Activated T-cell treated with anti-CD3 and anti-CD28 coated beads for 48 hours (primary cell): ENCODE measurements at regions not wholly inside any gene's neighbourhood (a gene's known extent, or its start where the extent isn't known, plus 50 kb on each side); places are given as distances from the start of the nearest gene placed in this dataset.

Experiments used
- DNase-seq: peaks from one replicate; pipeline ENCODE4 v3.0.0-alpha.2; 2020; ENCODE audit warnings: low read depth

DNA sequence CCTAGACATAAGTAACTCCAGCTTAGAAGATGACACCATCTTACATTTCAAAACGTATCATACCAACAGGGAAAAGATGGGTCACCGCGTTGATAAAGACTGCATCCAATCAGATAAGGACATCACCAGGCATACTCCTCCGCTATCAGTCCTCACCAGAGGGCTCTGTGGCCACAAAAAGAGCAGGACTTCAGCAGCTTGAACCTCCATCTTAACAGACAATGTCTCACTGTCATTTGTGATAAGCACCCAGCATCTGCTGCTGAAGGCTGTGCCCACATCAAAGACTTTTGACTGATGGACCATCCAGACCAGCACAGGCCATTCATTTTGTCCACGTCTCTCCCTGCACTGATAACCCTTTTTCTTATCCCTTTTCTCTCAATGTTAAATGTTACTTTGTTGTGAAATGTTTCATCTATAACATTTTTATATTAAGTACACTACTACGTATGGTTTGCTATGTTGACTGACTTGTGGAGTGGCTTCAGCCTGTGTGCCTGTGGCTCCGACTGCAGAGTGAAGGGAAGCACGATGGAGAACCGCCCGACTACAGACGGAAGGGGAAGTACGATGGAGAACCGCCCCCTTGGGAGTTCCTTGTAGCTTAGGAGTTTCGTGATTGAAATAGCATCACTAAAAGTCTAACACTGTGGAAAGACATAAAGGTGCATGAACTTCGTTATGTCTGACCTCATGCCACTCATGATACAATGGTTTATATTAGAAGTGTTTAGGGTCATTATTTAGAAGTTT is 595.4 kb upstream of the AGA start:
- DNase-seq, result no peak

DNA sequence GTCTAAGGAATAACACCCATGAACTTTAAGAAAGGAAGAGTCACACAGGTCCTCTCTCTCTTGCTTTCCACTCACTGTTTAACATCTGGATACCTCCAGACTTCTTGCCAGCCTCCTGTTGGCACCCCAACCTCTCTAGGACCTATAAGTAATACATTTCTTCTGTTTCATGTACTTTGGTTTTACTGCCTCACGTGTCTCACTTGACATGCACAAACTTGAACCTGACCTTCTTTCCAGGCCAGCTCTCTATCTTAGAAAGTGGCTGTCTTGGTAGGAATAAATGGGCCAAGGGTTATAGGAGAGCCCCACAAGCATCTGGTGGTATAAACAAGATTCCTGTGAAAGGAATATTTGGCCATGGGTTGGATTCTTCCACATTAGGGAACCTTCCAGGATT is 614.8 kb upstream of the AGA start:
- no peak for DNase-seq

DNA sequence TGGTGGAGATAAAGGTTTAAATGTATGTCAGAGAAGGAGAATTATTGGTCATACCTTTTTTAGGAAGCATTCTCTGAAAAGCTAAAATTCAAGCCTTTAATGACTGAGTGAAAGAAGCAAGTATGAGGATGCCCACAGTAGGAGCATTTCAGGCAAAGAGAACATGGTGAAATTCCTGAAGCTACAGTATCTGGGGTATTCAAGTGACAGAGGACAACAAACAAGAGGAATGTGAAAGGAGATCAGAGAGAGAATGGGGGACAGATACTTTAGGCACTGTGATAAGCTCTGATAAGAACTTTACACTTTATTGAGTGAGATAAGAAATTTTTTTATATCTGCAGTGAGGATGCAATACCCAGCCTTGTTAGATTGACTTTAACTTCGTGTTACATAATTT is 621.3 kb upstream of the AGA start:
- DNase-seq, result no peak

DNA sequence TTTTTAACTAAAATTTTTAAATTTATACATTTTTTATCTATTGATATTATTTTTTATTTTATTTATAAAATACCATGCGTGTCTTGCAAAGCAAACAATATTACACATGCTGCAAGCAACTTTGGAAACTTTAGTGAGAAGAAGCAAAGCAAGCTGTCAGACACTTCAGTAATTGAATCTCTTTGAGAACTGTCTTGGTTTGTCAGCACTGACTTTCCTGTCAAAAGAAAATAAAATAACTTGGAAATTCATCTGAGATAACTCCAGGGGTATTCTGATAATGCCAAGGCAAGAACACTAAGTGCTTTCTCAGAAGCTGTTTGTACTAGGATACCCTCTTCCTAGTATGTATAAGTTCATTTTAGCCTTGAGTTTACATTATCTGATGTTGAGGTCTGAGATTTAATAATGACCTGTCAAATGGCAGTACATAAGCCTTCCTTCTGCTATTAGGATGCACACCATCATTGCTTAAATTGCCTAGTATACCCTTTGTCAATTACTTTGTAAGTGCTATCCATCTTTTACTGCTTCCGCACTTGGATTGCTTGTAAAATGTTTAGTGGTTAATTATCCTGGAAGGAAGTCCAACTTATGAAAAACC is 624.2 kb upstream of the AGA start:
- DNase-seq, result no peak

DNA sequence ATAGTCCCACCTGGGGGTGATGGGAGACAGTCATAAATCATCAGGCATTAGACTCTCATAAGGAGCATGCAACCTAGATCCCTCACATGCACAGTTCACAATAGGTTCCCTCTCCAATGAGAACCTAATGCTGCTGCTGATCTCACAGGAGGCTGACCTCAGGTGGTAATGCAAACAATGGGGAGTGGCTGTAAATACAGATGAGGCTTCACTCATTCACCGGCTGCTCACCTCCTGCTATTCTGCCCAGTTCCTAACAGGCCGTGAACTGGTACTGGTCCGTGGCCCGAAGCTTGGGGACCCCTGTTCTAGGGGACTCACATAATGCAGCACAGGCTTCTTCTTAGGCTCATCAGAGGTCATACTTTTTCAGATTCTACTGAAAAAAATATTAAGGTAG is 625.9 kb upstream of the AGA start:
- no peak for DNase-seq

DNA sequence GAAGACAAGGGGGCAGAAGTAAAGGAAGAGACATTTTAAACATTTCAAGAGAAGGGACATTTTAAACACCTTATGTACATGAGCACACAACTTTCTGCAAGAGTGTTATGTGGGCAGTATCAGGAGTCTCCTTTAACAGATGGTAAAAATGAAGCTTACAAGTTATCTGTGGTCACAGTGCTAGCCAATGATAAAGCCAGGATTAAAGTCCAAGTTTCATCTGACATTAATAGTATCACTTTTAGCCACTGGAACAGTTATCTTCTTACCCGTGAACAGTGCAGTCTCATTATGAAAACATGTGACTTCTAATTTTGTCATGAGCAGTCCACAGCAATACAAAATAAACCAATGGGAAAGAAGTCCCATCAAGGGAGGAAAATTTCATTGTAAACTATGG is 627.9 kb upstream of the AGA start:
- DNase-seq, result no peak

DNA sequence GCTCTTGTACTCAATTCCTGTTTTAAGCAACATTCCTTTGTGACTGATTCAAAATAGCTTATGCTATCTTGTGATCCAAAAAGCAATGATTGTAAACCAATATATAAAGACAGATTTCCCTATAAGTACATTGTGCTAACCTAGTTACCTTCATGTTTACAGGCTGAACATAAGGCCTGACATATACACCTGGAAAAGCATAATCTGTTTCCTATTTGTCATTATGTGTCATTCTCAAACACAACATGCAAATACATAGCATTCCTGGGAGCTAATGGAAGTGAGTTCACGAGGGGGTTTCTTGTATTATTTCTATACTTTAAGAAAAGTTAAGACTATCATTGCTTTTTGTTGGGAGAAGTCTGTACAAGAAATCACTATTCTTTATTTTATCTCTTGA is 638.1 kb upstream of the AGA start:
- DNase-seq, result no peak

DNA sequence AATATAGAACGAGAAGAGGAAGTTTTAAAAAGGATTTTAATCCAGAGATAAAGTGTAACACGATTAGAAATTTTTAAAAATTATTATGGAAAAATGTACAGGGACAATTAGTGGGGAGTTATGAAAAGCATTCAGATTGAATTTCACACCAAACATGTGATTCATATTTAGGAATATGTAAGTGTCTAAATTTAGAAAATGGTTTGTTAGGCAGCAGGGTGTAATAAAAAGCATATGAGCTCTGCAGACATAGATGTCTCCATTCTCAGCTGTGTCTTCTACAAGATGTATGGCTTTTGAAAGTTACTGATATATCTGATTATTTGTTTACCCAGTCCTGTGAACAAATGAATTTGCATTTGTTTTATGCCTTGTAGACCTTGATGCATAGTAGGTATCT is 638.9 kb upstream of the AGA start:
- DNase-seq, result no peak

DNA sequence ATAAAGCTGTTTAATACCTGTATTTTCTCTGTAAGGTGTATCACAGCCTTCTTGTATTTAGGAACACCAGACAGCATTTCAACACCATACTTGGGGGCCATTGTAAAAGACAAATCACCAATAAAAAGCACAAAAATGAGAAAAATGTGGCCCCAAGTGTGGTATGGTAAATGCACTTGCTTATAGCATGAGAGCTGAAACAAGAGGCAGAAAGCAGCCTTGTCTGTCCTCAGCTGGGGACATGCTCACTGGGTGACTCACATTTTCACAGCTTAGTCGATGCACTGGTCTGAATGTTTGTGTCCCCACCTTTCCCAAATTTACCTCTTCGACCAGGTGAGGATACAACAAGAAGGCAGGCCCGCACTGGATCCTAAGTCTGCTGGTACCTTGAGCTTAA is 639.7 kb upstream of the AGA start:
- no peak for DNase-seq

DNA sequence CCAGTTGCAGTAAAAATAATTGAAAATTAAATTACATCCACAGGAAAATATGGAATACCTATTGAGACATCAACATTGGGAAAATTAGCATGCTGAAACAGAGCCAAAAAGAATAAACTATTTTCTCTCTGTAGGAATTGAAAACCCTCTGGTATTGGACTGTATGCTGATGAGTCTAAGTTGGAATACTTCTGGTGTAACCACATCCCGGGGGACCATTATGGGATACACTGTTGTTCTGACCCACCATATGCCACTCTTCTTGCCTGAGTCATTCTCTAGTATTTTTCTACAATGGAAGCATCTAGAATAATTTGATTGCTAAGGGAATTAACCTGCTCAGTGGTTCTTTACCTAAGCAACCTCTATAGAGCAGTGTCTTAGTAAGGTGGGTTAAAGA is 640.7 kb upstream of the AGA start:
- no peak for DNase-seq

DNA sequence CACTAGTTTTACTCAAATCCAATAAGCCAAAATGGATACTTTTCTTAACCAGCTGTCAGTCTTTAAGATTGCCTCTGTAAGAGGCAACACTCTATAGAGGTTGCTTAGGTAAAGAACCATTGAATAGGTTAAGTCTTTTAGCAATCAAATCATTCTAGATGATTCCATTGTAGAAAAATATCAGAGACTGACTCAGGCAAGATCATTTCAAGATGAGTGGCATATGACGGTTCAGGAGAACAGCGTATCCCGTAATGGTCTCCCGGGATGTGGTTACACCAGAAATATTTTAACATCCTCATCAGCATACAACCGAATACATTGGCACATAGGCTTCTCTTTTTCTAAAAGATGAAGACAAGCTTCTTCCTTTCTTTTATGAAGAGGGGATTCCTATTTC is 641.7 kb upstream of the AGA start:
- DNase-seq, result no peak

DNA sequence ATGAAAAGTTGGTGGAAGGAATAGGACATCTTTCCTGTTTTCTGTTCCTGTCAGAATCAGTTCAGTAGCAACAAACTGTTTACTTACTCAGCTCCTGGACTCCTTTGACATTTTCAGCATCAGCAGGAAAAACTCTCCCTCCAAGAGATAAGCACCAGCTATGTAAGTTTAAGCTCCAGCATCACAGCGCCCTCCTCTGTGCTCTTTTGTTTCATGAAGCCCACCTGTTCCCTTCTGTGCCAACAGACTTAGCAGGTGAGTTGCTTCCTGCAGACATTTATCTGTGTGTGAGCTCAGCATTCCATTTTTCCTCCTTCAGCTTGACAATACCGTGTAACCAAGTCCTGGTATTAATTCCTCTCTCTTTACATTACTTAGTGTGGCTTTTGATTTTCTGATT is 644.1 kb upstream of the AGA start:
- no peak for DNase-seq

DNA sequence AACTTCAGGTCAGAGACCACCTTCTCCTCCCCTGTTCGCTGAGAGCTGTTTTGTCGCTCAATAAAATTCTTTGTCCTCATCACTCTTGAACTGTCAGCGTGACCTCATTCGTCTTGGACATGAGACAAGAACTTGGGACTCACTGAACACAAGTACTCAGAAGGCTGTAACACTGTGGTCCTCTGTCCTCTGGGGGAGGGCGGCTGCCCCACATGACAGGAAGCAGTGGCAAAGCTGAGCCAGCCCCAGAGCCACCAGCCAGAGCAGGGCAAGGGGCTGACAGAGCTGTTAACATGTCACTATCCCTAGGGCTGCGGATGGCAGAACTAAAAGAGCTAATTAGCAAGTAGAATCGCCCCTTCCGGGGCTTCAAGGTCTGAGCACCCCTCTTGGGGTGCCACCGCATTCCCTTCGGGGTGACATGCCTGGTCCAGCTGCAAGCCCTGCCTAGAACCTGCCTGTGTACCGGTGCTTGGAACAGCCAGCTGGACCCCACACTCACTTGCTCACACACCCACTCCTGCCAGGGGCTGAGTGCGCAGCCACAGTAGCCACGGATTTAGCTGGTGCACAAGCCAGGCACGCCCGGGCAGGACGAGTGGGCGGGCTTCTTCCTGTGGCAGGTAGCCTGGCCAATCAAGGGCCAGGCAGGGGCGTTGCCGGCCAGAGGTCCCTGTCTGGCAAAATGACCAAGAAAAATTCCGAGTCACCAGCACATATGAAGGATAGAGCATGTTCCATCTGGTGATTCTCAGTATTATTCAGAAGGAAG is 648.6 kb upstream of the AGA start:
- DNase-seq, result no peak

DNA sequence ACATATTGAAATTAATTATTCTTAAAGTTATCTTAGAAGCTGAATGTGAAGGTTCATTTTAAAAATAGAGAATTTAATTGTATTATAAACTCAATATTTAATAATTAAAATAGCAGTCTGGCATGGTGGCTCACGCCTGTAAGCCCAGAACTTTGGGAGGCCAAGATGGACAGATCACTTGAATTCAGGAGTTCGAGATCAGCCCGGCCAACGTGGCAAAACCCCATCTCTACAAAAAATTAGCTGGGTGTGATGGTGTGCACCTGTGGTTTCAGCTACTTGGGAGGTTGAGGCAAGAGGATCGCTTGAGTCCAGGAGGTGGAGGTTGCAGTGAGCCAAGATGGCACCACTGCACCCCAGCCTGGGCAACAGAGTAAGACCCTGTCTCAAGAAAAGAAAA is 659.9 kb upstream of the AGA start:
- no peak for DNase-seq

DNA sequence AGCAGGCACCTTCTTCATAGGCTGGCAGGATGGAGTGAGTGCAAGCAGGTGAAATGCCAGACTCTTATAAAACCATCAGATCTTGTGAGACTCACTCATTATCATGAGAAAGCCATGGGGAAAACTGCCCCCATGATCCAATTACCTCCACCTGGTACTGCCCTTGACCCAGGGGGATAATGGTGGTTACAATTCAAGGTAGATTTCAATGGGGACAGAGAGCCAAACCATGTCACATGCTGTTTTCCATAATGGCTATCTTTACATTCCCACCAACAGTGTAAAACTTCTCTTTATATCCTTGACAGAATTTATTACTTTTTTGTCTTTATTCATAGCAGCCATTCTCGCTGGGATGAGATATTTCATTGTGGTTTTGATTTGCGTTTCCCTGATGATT is 663.0 kb upstream of the AGA start:
- DNase-seq, result no peak

DNA sequence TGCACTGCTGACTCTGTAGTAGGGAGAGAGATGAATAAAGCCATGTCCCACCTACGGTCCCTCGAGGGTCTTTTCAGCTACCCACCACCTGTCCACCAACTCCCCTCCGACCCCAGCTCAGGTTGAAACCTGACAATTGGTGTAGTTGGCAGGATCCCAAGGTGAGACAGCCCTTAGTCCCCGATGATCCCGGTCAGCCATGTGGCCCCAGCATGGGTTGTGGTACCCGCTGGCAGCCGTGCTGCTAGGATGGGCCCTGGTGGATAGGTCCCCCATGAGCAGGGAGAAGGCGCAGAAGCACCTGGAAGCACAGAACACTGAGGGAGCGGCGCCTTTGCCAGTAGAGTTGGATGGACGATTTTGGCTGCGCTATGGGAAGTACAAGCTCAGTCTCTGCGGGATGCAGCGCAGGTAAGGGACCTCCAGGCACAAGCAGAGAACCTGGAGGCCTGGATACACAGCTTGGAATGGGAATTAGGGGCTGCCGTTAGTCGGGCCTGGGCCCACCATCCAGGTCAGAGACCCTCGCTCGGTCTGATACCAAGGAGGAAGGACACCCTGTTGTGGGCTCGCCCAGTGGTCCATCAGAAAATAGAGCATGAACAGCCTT is 694.6 kb upstream of the AGA start:
- no peak for DNase-seq

DNA sequence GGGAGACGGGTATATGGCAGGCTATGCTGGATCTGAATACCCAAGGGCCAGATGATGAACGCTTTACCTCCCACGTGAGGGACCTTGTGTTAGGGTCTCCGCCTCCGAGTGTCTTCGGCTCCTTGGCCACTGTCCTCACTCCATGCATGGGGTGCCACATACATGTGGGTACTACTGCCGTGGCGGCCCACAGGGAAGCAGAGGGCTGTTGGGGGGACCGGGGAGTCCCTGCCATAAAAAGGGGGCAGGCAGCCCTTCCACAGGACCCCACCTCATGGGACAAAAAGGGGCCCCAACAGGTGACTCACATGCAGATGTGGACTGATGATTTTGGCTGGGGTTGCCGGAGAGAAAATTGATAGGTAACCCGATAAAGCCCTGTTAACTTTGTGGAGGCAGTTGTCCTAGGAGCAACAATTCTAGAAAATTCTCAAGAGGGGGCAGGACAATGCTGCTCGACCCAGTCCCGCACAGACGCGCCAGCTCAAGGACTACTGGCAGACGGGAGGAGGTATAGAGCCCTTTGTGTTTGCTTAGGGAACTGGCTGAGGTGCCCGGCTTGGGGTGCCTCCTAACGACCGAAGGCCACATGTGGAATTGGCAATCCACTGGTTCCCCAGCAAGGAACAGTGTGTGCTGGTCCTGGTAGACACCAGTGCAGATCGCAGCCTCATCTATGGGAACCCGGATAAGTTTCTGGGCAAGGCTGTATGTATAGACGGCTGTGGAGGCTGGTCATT is 695.7 kb upstream of the AGA start:
- DNase-seq, result no peak

DNA sequence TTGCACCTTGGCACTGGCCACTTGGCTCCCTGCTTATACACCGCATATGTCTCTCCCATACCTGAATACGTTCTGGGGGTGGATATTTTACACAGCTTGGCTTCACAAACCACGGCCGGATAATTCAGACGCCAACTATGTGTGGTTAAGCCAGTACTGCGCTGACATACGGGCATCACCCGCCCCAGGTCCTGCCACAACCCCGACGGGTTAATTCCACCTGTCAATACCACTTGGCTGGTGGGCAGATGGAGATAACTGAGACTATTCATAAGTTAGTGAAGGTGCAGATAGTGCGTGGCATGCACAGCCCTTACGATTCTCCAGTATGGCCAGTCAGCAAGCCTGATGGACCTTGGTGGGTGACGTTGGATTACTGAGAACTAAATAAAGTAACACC is 696.3 kb upstream of the AGA start:
- DNase-seq, result no peak

DNA sequence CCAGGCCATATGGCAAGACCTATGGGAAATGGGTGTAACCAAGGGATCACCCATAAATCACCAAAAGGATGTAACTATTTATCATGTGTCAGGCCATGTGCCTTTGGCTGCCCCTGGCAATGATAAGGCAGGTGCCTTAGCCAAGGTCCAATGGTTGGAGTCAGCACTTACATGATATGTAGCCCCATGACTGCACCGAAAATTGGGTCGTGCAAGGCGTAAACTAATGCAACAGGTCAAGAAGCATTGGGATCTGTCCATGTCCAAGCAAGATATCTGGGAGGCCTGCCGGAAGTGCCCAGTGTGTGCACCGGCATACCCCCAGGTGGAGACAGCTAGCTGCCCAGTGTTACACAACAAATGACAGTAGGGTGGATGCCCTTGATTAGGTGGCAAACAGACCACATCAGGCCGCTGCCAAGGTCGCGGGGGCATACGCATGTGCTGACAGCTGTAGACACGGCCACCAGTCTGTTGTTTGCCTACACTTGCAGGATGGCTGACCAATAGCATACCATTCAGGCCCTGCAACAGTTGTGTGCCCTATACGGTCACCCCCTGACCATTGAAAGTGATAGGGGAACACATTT is 698.2 kb upstream of the AGA start:
- no peak for DNase-seq

DNA sequence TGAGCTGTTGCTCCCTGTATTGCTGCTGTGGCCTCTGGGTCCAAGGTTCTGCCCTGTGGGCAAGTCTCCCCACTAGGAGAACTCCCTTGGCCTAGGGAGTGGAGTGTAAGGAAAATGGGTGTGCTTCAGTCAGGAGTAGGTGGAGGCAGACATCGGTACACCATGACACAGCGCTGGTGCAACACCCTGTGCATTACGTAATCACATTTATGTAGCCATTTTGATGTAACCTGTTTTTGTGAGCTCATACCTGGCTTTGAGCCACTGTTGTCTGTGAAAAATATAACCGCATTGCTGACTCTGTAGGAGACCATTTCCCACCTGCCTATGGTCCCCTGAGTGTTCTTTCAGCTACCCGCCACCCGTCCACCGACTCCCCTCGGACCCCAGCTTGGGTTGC is 700.5 kb upstream of the AGA start:
- DNase-seq, result no peak

DNA sequence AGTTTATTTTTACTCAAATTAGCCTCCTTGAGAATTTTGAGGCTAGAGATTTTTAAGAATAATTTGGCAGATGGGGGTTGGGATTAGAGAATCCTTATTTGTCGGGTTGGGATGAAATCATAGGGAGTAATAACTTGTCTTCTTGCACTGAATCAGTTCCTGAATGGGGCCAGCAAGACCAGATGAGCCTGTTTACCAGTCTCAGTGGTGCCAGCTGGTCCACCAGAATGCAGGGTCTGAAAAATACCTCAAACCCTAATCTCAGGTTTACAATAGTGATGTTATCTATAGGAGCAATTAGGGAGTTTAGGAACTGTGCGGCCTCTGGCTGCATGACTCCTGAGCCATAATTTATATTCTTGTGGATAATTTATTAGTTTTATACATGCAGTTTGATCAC is 705.9 kb upstream of the AGA start:
- DNase-seq, result no peak
